NCI-H345 treated with DMSO at 0.1 percent for 48 hours (cell line): ENCODE measurements at regions not wholly inside any gene's neighbourhood (a gene's known extent, or its start where the extent isn't known, plus 50 kb on each side); places are given as distances from the start of the nearest gene placed in this dataset.

Experiments used
- DNase-seq: peaks from one replicate; lab custom pipeline; 2025; ENCODE audit not compliant: unreplicated experiment; lab: John Stamatoyannopoulos, UW

DNA sequence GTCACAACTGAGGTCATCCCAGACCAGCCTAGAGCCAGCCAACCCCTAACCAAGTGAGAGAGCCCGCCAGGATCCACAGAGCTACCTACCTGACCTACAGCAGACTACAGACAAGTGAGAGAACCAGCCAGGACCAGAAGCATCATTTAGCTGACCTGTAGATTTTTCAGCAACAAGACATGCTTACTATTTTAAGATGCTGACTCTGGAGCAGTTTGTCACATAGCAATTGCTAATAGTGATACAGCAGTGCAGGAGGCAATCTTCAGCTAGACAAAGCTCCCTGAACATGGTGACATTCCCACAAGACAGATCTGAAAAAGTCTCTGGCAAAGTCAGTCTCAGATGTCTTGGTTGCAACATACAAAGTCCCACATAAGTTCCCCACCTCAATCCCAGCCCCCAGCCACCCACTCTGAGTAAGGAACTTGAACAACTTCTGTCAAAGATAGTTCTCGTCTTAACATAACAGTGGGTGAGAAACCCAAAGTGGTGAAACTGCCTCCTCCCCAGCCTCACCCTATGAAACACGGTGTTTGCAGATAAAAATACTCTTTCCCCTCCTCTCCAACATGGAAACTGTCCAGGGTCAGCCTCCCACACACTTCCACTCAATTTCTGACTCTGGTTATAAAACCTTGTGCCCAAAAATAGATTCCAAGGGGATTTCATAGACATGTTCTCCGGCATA is 120.3 kb upstream of the SLC6A11 start:
- no peak for DNase-seq

DNA sequence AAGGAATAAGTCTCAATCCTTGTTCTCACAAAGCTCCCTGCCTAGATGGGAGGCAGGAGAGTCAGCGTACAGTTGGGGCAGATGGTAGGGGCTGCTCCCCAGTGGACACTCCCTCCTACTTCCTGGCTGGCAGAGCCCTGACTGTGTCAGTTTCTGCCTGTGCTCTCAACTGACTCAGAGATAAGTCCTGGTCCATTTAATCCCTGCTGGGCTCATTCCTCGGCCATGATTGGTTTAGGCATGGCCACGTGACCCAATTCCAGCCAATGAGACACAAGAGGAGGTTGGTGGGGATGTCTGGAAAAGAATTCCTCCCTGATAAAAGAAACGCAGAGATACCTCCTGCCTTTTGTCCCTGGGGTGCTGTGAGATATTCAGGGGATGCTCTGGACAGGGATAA is 118.1 kb upstream of the SLC6A11 start:
- DNase-seq: no peak

DNA sequence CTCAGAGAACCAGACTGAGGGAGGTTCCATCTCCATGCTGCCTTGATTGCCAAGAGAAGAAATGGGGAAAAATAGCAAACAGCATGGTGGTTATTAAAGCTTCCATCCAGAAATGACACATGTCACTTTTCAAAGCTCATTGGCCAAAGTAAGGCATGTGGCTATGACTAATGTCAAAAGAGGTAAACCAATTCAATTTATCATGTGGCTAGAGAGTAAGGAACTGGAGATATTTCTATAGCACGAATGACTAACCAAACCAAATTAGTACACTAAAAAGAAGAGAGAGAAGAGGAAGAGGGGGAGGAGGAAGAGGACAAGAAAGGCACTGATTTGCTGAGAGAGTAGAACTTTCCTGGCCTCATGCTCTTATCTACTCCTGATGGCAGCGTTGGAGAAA is 115.2 kb upstream of the SLC6A11 start:
- no peak for DNase-seq

DNA sequence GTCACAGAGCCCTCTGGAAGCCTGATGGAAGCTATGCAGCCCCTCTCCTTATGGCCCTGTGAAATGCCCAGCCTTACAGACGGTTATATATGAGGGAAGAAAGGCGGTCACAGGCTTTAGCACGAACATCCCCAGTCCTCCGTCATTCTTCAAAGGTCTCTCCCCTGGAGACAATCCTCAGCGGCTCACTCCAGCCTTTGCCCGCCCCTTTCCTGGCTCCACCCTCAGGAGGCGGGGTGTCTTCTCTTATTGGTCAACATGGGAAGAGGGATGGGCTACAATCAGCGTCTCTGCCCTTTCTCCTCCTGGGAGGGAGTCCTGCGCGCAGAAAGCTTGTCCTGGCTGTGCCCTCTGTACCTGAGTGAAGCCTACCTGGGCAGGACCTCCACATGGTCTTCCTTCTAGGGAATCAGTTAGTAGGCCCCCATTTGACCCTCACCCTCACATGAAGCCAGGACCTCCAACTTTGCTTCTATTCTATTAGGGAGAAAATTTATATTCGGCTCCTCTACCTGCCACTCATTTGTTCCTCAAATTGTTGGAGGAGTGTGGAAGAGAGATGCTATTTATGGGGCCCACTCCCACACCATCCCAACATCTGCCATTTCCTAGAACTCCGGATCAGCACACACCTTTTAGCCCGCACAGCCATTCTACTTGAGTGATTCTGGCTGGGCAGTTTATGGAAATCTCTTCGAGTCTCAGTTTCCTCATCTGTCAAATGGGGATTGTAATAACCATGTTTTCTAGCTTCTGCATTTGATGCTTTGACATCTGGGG is 112.9 kb upstream of the SLC6A11 start:
- DNase-seq: no peak

DNA sequence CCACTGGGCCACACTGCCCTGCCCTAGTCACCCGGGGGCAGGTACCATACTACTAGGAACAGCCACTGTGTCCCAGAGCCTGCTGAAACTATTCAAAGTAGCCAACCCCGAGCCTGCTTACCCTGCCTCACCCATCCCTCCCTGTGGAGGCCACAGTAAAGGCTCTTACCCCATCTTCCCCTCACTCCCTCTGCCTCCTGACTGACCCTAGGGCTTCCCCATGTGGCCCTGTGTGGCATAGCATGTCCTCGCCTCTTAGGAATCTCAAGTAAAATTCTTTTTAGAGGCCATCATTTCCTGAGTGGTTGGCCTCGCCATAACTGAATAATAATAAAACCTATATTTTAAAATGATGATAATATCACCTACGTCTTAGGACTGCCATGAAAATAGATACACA is 112.2 kb upstream of the SLC6A11 start:
- DNase-seq: no peak

DNA sequence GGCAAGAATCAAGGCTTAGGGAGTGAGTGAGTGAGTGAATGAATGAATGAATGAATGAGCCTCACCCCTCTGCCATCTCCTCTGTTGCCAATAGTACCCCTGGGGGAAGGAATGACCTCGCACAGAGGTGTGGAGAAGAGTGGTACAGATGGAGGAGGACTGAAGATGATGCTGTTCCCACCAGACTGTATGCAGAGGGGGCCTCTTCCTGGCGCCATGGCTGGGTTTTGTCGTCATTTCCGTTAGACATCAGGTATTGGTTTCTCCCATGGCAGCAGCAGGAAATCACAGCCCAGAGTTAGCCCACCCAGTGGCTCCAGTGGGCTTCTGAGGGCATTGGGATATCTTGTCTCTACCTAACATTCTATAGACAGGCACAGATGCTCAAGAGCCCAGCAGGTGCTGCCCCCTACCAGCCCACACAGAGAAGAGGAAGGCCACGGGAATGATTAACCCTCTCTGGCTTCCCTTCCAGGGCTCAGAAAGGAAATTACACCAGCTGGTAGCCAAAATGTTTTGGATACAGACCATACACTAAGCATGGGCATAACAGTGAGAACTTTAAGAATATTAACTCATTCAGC is 109.8 kb upstream of the SLC6A11 start:
- DNase-seq: no peak

DNA sequence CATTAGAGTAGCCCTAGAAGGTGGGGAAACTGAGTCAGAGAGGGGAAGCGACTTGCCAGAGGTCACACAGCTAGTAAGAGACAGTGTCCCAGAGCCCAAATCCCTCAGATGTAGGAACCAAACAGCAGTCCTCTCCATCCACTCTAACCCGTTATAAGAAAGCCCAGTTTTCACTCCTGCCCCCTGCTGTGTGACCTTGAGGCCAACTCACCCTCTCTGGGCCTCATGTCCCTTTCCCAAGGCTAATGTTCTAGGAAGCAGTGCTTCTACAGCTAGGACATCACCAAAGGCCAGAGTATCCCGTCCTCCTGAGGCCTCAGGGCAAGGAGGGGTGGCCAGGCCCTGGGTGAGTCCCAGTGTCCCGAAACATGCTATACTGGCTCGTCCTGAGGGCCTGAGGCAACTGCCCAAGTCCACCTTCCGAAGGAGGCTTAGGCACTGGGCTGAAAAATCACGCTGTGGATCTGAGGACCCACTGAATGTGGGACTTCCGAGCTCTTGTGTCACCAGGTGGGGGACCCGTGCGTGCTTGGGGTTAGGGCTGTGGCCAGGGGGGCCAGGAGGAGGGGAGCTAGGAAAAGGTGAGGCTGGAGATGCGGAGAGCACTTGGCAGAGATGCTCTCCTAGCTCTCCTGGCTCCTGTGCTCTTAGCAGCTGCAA is 109.2 kb upstream of the SLC6A11 start:
- DNase-seq: no peak

DNA sequence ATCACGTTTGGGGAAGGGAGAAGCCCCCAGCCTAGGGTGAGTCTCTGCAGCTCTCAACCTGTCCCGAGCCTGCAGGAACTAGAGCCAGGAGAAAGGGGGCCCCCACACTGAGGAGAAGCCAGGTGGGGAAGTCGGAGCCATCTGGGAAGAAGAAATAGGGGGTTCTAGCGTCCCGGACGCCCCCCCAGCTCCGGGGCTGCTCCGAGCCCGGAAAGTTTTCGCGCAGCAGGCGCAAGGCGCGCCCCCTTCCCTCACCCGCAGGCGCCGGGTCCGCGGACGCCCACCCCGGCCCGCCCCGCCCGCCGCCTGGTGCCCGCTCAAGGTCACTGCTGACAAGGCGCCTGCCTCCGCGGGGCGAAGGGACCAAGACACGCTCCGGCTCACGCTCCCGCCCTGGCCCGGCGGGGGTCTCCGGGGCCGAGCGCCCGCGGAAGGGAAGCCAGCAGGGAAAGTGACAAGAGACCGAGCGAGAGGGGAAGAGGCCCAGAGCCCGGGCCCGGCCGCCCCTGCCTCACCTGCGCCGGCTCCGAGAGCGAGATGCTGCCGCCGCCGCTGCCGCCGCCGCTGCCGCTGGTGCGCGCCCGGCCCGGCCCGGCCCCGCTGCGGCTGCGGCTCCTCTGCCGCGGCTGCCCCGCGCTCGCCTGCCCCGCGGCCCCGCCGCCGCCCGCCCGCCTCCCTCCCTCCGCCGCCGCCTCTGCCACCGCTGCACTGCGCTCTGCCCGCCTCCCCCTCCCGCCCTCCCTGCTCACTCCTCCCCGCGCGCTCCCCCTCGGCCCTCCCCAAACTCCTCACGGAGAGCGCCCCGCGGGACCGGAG is 108.4 kb upstream of the SLC6A11 start:
- no peak for DNase-seq

DNA sequence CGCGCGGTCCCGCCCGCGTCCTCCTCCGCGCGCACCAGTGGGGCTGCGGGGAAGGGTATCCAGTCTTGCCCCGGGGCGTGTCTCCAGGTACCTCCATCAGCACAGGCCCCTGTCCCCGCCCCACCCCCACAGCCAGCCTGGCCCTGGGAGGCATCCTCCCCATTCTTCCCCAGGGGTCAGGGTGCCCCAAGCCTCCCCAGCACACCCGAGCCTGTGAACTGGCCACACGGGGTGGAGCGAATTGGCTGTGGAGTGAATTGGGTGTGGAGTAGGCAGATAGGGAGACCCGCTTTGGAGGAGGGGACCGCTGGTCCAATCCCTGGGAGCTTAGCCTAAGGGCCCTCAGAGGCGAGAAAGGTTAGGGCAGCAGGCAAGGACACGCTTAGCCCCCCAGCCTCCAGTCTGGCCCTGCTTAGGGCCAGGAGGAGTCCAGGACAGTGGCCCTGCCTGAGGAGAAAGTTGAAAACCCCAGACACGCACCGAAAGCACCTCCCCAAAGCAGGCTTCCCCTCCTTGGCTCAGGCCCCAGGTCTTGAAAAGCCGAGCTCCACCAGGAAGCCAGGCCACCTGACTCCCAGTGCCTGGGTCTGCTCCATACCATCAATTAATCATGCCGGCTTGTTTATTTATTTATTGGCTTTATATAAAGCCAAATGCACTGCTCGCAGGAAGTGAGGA is 107.7 kb upstream of the SLC6A11 start:
- no peak for DNase-seq

DNA sequence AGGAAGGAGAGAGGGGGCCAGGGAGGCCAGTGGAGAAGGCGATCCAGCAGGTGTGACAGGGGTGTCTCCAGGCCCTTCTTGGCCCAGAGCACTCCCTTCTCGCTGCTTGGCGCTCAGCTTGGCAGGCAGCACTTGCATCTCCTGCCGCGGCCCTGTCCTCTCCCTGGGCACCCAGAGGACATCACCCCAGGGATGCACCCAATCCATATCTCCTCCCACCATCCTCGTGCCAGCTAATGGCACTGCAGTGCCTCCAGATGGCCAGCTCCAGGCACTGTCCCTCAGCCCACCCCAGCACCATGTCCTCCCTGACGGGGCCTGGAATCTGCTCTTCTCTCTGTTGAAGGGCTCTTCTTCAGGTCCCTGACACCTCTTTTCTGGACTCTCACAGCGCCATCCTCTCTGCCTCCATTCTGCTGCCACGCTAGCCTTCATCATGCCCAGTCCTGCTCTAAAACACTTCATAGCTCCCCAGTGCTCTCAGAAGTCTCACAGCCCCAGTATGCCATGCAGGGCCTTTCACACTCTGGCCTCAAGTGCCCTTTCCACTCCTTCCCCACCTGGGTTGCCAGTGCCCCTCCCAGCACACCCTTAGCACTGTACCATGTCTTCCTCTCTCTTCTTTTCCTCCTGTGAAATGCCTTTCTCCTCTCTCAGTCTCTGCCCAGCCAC is 106.8 kb upstream of the SLC6A11 start:
- no peak for DNase-seq

DNA sequence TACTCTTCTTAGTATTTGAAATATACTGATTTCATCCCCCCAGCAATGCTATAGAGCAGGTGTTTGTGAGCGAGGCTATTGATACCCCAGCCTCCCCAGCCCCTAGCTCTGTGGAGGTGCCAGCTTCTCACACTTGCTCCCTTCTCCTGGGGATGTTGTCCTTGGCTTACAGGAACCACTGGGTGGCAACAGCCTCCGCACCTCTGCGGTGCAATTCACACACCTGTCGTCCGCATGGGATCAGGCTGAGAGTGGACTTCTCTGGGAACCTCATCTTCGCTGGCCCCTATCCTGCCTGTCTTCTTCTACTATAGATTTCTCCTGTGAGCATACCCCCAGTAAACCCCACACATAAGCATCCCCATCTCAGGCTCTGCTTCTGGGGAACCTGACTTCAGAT is 103.9 kb upstream of the SLC6A11 start:
- no peak for DNase-seq

DNA sequence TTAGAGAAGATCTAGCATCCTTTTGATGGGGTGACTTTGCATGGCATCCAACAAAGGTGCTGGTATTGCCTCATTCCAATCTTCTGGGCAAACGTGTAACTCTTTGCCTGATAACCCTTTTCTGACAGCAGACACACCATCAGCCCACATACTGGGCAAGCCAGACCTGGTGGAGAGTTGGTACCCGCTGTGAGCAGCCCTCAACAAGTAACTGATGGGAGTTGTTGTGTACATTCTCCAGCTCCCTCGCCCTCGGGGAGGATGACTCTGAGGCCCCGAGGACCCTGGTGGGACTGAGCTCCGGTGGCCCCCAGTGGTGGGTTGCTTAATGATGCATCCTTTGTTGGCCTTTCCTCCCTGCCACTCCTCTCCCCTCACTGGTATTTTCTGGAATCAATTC is 102.4 kb upstream of the SLC6A11 start:
- DNase-seq: no peak

DNA sequence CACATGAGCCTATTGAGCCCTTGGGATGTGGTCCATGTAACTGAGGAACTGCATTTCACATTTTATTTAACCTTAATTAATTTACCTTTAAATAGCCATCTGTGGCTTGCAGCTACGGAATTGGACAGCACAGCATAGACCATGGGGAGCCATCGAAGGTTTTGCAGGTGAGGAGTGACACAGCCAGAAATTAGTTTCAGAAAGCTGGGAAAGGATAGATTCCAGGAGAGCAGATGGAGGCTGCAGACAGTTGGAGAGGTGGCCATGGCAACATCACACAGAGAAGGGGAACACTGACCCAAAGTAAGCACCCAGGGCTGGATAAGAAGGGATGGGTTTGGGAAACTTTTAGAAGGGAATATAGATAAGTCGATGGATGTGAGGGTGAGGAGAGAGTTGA is 100.1 kb upstream of the SLC6A11 start:
- DNase-seq: no peak

DNA sequence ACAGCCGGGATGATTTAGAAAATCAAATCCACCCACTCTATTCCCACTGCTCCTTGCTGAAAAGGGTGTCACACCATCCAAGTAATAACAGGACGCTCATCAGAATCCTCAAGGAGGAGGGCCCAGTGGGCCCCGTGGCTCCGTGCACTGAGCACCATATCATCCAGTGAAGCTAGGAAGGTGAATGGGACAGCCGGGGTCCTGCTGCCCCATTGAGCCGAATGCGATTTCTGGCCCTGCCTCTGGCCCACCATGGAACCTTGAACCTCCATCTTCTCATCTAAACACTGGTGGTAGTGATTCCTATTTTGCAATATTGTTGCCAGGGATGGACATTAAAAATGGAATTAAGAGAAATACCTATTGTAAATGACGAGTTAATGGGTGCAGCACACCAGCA is 99.1 kb upstream of the SLC6A11 start:
- DNase-seq: no peak

DNA sequence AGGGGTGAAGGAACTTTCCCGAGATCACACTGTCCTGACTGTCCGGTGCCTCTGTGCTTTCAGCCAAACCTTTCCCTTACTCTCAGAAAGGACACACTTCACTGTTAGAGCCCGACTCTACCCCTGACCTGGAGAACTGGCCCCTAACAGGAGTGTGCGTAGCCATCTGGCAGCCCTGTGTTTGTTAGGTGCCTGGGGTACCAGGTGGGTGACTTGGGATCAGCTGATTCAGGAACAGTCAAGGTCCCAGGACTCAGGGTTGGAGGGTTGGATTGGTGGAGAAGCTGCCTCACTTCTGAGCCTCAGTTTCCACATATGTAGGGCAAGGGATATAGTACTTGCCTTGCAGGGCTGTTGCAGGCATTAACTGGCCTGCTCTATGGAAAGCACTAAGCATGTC is 98.3 kb upstream of the SLC6A11 start:
- no peak for DNase-seq

DNA sequence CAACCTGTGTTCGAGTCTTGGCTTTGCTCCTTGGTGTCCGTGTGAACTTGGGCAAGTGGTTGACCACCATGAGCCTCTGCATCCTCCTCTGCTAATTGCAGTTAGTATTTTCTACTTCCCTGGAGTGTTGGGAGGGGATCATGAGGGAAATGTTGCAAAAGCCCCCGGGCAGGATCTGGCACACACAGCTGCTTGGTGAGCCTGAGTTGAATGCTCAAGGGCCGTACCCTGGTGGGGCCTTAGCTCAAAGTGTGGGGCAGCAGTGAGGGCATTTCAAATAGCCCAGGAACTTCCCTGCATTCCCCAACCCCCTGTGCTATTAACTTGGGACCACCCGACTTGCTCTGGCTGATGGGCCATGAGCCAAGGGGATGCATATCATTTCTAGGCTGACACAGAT is 94.9 kb upstream of the SLC6A11 start:
- DNase-seq: no peak

DNA sequence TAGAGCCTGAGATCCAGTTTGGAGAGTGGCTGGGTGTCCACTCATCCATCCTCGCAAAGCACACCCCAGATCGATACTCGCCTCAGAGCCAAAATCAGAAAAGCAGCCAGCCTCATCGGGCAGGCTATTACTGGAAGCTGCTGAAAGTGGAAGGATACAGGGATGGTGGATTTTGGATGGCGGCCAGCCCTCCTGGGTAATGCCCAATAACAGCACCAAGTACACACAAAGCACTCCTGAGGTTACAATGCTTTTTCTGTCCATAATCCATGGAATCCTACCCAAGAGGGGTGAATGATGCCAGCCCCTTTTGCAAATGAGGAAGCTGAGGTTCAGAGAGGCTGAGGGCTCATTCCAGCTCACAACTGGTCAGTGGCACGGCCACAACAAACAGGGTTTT is 93.1 kb upstream of the SLC6A11 start:
- DNase-seq: peak; percentile 34

DNA sequence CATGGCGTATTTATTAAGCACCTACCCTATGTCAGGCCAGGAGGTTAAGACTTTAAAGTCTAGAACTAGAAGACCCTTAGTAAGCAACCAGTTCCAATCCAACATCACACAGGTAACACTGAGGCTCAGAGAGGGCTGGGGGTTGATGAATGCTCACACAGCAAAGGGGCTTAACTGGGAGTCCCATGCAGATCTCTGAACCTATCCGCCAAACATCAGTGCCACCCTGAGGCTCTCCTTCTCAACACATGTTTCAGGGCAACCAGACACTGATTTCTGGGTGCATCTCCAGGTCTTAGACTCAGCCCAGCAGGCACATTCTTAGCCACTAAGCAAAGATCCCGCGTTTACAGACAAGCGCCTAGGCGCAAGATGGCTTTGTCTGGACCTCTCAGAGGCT is 92.0 kb upstream of the SLC6A11 start:
- no peak for DNase-seq

DNA sequence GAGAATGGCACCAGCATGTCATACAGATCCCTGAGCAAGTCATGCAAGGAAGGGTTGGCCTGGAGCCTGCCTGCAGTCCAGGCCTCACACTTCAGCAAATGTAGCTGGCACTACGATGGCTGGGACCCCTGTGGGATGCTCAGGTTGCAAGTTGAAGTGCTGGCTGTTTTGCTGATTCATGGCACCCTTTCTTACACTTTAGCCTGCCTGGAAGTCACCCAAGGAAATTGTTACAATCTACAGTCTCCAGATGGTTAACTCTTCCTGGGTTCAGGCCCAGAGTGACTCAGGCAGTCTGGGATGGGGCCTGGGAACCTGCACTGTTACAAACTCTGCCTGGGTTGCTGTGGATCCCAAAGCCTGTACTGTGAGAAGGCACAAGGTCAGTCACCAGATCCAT is 91.0 kb upstream of the SLC6A11 start:
- DNase-seq: no peak

DNA sequence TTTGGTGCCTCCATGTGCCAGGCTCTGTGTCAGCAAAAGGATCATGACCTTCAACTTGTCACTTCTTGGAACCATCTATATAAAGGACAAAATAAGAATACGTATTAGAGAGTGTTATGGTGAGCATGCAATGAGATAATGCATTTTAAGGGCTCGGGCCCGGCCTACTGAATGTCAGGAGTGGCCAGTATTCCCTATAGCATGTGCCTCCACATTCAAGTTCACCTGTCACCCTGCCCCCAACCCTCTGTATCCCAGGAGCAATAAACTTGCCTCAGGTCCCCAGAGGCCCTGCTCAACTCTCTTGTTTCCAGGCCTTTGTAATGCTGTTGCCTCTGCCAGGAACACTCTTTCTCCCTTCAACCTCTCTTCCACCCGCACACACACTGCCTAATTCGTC is 90.2 kb upstream of the SLC6A11 start:
- no peak for DNase-seq
